WTC11 (cell line): ENCODE measurements at regions not wholly inside any gene's neighbourhood (a gene's known extent, or its start where the extent isn't known, plus 50 kb on each side); places are given as distances from the start of the nearest gene placed in this dataset.
A peak's percentile ranks its signal among the peaks of the same experiment; 100 is the strongest.

Experiments
- ATAC-seq: fragments of 200-7000 bp; cut with Tn5 transposase; 2 replicates; pipeline ENCODE4 v1.10.0; 2021; ENCODE audit warnings: mild to moderate bottlenecking, moderate library complexity
- CTCF ChIA-PET: fragments of 300-600 bp; sonication (Branson Sonifier 250); formaldehyde crosslinking; loops from one replicate; lab custom pipeline; 2021; ENCODE audit warnings: antibody characterized with exemption; lab: Charles Lee
- POLR2A ChIA-PET: fragments of 350-600 bp; sonication (Branson Sonifier 250); formaldehyde crosslinking; loops from one replicate; lab custom pipeline; 2021; ENCODE audit warnings: antibody characterized with exemption; lab: Charles Lee
- DNase-seq: peaks from one replicate; pipeline ENCODE4 v3.0.0; 2021; ENCODE audit warnings: low spot score
- H3K27ac Mint-ChIP-seq: 2 replicates; pipeline ENCODE4 v1.8.0; 2021; ENCODE audit warnings: mixed read lengths
- H3K27me3 Mint-ChIP-seq: 2 replicates; pipeline ENCODE4 v1.8.0; 2021; ENCODE audit warnings: low read depth, mild to moderate bottlenecking, moderate library complexity, mixed read lengths
- H3K36me3 Mint-ChIP-seq: 2 replicates; pipeline ENCODE4 v1.8.0; 2021; ENCODE audit warnings: mixed read lengths
- H3K4me1 Mint-ChIP-seq: 2 replicates; pipeline ENCODE4 v1.8.0; 2022; ENCODE audit warnings: mixed read lengths
- H3K4me3 Mint-ChIP-seq: 2 replicates; pipeline ENCODE4 v1.8.0; 2021; ENCODE audit warnings: mild to moderate bottlenecking, moderate library complexity, mixed read lengths
- H3K9me3 Mint-ChIP-seq: 2 replicates; pipeline ENCODE4 v1.8.0; 2021; ENCODE audit warnings: mixed read lengths
- FOXK1 ChIP-seq: sonication (generic); formaldehyde crosslinking; IDR thresholded peaks from 2 replicates; pipeline ENCODE4 v1.8.0; 2022; ENCODE audit warnings: mild to moderate bottlenecking, moderate library complexity, missing genetic modification reagents
- GTF2I ChIP-seq: fragments of 250-450 bp; sonication (Bioruptor Pico); conservative IDR thresholded peaks from 2 replicates; pipeline ENCODE4 v1.4.0; 2021; ENCODE audit warnings: mild to moderate bottlenecking
- JUN ChIP-seq: sonication (generic); formaldehyde crosslinking; IDR thresholded peaks from 2 replicates; pipeline ENCODE4 v1.8.0; 2023; ENCODE audit warnings: mild to moderate bottlenecking, missing genetic modification reagents
- NR2C2 ChIP-seq: sonication (generic); formaldehyde crosslinking; IDR thresholded peaks from 2 replicates; pipeline ENCODE4 v1.8.0; 2022; ENCODE audit warnings: mild to moderate bottlenecking, missing genetic modification reagents
- OVOL2 ChIP-seq: fragments of 250-450 bp; sonication (Bioruptor Pico); IDR thresholded peaks from 2 replicates; pipeline ENCODE4 v1.9.0; 2021; ENCODE audit warnings: mild to moderate bottlenecking, borderline replicate concordance
- RORB ChIP-seq: fragments of 250-450 bp; sonication (Bioruptor Pico); IDR thresholded peaks from 2 replicates; pipeline ENCODE4 v1.9.0; 2021; ENCODE audit warnings: mild to moderate bottlenecking
- TEAD1 ChIP-seq: sonication (generic); formaldehyde crosslinking; IDR thresholded peaks from 2 replicates; pipeline ENCODE4 v1.8.0; 2022; ENCODE audit warnings: mild to moderate bottlenecking, missing genetic modification reagents
- ZNF219 ChIP-seq: sonication (generic); formaldehyde crosslinking; IDR thresholded peaks from 2 replicates; pipeline ENCODE4 v1.8.0; 2023; ENCODE audit warnings: missing genetic modification reagents, mild to moderate bottlenecking, borderline replicate concordance
- ZNF232 ChIP-seq: sonication (generic); formaldehyde crosslinking; IDR thresholded peaks from 2 replicates; pipeline ENCODE4 v1.8.0; 2022; ENCODE audit warnings: mild to moderate bottlenecking, missing genetic modification reagents
- ZNF416 ChIP-seq: fragments of 250-450 bp; sonication (Bioruptor Pico); IDR thresholded peaks from 2 replicates; pipeline ENCODE4 v1.9.0; 2021; ENCODE audit warnings: mild to moderate bottlenecking, inconsistent platforms
- ZNF423 ChIP-seq: fragments of 250-450 bp; sonication (Bioruptor Pico); IDR thresholded peaks from 2 replicates; pipeline ENCODE4 v2.1.2; 2022; ENCODE audit warnings: mild to moderate bottlenecking, moderate library complexity
- TF ChIP-seq, protein P1 (sequence below): sonication (generic); formaldehyde crosslinking; IDR thresholded peaks from 2 replicates; pipeline ENCODE4 v1.8.1; 2023; ENCODE audit warnings: mild to moderate bottlenecking, missing genetic modification reagents, moderate library complexity
- TF ChIP-seq, protein P2 (sequence below): fragments of 250-450 bp; sonication (Bioruptor Pico); IDR thresholded peaks from 2 replicates; pipeline ENCODE4 v1.8.0; 2021; ENCODE audit warnings: mild to moderate bottlenecking
- TF ChIP-seq, protein P3 (sequence below): sonication (generic); formaldehyde crosslinking; IDR thresholded peaks from 2 replicates; pipeline ENCODE4 v1.8.1; 2022; ENCODE audit warnings: mild to moderate bottlenecking, missing genetic modification reagents, moderate library complexity, borderline replicate concordance
- TF ChIP-seq, protein P4 (sequence below): sonication (generic); formaldehyde crosslinking; IDR thresholded peaks from 2 replicates; pipeline ENCODE4 v1.8.1; 2023; ENCODE audit warnings: mild to moderate bottlenecking, missing genetic modification reagents
- TF ChIP-seq, protein P5 (sequence below): sonication (generic); formaldehyde crosslinking; IDR thresholded peaks from 2 replicates; pipeline ENCODE4 v1.8.0; 2022; ENCODE audit warnings: mild to moderate bottlenecking, missing genetic modification reagents
- TF ChIP-seq, protein P6 (sequence below): fragments of 200-600 bp; IDR thresholded peaks from 2 replicates; pipeline ENCODE4 v1.8.0; 2022; ENCODE audit warnings: antibody characterized with exemption
- TF ChIP-seq, protein P7 (sequence below): sonication (generic); formaldehyde crosslinking; IDR thresholded peaks from 2 replicates; pipeline ENCODE4 v1.8.1; 2023; ENCODE audit warnings: mild to moderate bottlenecking, moderate library complexity, missing genetic modification reagents

DNA sequence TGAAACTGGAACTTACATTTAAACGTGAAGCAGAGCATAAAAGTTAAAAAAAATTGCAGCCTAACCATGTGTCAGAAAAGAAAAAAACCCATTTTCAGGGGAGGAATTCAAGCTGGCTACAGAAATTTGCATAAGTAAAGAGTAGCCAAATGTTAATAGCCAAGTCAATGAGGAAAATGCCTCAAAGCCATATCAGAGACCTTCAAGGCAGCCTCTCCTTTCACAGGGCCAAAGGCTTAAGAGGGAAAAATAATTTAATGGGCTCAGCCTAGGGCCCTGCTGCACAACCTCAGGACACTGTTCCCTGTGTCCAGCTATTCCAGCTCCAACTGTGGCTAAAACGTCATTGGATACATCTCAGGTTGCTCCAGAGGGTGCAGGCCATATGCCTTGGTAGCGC lies 749.5 kb downstream of the FLRT2 start:
- peaks cover 16% of the 10 kb centered on the region for H3K36me3 Mint-ChIP-seq
- POLR2A ChIA-PET = no interaction called here
- DNase-seq = no peak
- CTCF ChIA-PET = no interaction called here
- TF ChIP-seq, protein P1, sequence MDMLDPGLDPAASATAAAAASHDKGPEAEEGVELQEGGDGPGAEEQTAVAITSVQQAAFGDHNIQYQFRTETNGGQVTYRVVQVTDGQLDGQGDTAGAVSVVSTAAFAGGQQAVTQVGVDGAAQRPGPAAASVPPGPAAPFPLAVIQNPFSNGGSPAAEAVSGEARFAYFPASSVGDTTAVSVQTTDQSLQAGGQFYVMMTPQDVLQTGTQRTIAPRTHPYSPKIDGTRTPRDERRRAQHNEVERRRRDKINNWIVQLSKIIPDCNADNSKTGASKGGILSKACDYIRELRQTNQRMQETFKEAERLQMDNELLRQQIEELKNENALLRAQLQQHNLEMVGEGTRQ (CRISPR knock-in tag) = no peak
- TF ChIP-seq ZNF232 (CRISPR knock-in tag) (no peak), OVOL2 (CRISPR knock-in tag) (no peak), RORB (no peak), GTF2I (CRISPR knock-in tag) (no peak), JUN (CRISPR knock-in tag) (no peak), ZNF416 (CRISPR knock-in tag) (no peak), ZNF423 (CRISPR knock-in tag) (no peak), ZNF219 (no peak), FOXK1 (CRISPR knock-in tag) (no peak), NR2C2 (CRISPR knock-in tag) (no peak), TEAD1 (CRISPR knock-in tag) (no peak)
- TF ChIP-seq, protein P2, sequence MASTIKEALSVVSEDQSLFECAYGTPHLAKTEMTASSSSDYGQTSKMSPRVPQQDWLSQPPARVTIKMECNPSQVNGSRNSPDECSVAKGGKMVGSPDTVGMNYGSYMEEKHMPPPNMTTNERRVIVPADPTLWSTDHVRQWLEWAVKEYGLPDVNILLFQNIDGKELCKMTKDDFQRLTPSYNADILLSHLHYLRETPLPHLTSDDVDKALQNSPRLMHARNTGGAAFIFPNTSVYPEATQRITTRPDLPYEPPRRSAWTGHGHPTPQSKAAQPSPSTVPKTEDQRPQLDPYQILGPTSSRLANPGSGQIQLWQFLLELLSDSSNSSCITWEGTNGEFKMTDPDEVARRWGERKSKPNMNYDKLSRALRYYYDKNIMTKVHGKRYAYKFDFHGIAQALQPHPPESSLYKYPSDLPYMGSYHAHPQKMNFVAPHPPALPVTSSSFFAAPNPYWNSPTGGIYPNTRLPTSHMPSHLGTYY = no peak
- TF ChIP-seq, protein P3, sequence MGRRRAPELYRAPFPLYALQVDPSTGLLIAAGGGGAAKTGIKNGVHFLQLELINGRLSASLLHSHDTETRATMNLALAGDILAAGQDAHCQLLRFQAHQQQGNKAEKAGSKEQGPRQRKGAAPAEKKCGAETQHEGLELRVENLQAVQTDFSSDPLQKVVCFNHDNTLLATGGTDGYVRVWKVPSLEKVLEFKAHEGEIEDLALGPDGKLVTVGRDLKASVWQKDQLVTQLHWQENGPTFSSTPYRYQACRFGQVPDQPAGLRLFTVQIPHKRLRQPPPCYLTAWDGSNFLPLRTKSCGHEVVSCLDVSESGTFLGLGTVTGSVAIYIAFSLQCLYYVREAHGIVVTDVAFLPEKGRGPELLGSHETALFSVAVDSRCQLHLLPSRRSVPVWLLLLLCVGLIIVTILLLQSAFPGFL (CRISPR knock-in tag) = no peak
- TF ChIP-seq, protein P4, sequence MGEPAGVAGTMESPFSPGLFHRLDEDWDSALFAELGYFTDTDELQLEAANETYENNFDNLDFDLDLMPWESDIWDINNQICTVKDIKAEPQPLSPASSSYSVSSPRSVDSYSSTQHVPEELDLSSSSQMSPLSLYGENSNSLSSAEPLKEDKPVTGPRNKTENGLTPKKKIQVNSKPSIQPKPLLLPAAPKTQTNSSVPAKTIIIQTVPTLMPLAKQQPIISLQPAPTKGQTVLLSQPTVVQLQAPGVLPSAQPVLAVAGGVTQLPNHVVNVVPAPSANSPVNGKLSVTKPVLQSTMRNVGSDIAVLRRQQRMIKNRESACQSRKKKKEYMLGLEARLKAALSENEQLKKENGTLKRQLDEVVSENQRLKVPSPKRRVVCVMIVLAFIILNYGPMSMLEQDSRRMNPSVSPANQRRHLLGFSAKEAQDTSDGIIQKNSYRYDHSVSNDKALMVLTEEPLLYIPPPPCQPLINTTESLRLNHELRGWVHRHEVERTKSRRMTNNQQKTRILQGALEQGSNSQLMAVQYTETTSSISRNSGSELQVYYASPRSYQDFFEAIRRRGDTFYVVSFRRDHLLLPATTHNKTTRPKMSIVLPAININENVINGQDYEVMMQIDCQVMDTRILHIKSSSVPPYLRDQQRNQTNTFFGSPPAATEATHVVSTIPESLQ (CRISPR knock-in tag) = no peak
- TF ChIP-seq, protein P5, sequence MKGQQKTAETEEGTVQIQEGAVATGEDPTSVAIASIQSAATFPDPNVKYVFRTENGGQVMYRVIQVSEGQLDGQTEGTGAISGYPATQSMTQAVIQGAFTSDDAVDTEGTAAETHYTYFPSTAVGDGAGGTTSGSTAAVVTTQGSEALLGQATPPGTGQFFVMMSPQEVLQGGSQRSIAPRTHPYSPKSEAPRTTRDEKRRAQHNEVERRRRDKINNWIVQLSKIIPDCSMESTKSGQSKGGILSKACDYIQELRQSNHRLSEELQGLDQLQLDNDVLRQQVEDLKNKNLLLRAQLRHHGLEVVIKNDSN = no peak
- TF ChIP-seq, protein P6, sequence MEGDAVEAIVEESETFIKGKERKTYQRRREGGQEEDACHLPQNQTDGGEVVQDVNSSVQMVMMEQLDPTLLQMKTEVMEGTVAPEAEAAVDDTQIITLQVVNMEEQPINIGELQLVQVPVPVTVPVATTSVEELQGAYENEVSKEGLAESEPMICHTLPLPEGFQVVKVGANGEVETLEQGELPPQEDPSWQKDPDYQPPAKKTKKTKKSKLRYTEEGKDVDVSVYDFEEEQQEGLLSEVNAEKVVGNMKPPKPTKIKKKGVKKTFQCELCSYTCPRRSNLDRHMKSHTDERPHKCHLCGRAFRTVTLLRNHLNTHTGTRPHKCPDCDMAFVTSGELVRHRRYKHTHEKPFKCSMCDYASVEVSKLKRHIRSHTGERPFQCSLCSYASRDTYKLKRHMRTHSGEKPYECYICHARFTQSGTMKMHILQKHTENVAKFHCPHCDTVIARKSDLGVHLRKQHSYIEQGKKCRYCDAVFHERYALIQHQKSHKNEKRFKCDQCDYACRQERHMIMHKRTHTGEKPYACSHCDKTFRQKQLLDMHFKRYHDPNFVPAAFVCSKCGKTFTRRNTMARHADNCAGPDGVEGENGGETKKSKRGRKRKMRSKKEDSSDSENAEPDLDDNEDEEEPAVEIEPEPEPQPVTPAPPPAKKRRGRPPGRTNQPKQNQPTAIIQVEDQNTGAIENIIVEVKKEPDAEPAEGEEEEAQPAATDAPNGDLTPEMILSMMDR = no peak
- TF ChIP-seq, protein P7, sequence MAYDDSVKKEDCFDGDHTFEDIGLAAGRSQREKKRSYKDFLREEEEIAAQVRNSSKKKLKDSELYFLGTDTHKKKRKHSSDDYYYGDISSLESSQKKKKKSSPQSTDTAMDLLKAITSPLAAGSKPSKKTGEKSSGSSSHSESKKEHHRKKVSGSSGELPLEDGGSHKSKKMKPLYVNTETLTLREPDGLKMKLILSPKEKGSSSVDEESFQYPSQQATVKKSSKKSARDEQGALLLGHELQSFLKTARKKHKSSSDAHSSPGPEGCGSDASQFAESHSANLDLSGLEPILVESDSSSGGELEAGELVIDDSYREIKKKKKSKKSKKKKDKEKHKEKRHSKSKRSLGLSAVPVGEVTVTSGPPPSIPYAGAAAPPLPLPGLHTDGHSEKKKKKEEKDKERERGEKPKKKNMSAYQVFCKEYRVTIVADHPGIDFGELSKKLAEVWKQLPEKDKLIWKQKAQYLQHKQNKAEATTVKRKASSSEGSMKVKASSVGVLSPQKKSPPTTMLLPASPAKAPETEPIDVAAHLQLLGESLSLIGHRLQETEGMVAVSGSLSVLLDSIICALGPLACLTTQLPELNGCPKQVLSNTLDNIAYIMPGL (CRISPR knock-in tag) = no peak
- TF ChIP-seq, all 79 proteins: peak for 0
- Mint-ChIP-seq H3K4me3 (no peak overlapping the region), H3K27ac (no peak overlapping the region), H3K27me3 (no peaks in the 10 kb centered on the region), H3K4me1 (peaks cover 30% of the 10 kb centered on the region), H3K9me3 (peaks cover 22% of the 10 kb centered on the region)
- ATAC-seq = peak; percentile 94
